CD4-positive, alpha-beta T cell treated with Interferon gamma for 1 hour (primary cell): ENCODE measurements at regions not wholly inside any gene's neighbourhood (a gene's known extent, or its start where the extent isn't known, plus 50 kb on each side); places are given as distances from the start of the nearest gene placed in this dataset.

Experiments used
- DNase-seq: peaks from one replicate; pipeline ENCODE4 v3.0.0-alpha.2; 2020

- no peak for DNase-seq
Observed at GRCh38 chr5:174380311-174380710, 334.8 kb downstream of the NSG2 start.

DNA sequence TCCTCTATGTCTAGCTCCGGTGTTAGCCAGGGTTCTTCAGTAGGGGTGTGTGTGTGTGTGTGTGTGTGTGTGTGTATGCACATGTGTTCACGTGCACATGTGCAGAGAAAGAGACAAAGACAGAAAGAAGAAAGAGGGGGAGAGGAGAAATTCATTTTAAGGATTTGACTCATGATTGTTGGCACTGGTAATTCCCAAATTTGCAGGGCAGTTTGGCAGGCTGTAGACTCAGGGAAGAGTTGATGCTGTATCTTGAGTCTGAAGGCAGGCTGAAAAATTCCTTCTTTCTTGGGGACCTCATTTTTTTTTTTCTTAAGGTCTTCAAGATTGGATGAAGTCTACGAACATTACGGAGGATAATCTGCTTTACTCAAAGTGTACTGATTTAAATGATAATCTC lies 335.7 kb downstream of the NSG2 start:
- no peak for DNase-seq

GRCh38 chr5:174383210-174384167 lies 338.0 kb downstream of the NSG2 start:
- no peak for DNase-seq

DNA sequence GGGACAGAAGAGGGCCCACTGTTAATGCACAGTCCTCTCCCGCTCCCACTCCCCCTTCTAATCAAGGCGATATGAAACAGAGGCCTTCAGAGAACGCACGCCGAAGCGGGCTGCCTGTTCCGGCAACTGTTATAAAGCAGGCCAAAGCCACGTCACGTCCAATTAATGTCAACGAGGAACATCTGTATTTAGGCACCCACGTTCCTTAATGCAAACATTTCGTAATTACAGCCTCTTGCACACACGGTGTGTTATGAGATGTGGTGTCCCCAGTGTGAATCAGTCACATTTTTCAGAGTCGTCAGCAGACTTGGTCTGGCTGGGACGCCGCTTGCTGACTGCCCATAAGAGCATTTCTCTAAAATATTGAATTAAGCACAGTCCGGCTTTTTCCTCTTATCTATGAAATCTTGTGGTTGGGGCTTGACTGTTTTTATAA lies 339.0 kb downstream of the NSG2 start:
- DNase-seq: no peak

DNA sequence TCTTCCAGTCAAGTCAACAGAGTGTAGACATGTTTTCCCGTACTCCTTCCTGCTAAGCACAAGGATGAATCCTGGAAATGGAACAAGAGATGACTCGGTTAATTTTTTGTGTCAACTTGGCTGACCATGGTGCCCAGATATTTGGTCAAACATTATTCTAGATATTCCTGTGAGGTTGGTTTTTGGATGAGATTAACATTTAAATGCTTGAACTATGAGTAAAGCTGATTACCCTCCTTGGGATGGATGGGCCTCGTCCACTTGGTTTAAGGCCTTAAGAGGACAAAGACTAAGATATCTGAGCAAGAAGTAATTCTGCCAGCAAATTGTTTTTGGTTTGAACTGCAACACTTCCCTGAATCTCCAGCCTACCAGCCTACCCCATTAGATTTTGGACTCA lies 338.1 kb upstream of the MSX2 start:
- no peak for DNase-seq

DNA sequence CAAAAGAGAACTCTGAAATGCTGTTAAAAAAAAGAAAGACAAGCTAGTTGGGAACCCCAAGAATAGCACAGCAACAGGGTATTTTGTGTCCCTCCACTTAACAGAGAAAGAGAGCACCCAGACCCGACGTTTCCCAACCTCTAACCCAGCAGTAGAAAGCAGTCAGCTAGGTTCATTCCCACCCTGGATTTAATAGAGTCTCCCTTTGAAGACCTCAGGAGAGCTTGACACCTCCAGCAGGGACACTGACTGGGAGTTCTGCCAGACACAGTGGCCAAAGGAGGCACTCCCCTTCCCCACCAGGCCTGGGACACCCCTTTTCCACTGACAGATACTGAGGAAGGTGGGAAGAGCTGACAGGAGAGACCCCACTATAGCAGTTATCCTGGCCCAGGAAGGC lies 337.5 kb upstream of the MSX2 start:
- no peak for DNase-seq

GRCh38 chr5:174387448-174387847 lies 336.9 kb upstream of the MSX2 start:
- DNase-seq: no peak

DNA sequence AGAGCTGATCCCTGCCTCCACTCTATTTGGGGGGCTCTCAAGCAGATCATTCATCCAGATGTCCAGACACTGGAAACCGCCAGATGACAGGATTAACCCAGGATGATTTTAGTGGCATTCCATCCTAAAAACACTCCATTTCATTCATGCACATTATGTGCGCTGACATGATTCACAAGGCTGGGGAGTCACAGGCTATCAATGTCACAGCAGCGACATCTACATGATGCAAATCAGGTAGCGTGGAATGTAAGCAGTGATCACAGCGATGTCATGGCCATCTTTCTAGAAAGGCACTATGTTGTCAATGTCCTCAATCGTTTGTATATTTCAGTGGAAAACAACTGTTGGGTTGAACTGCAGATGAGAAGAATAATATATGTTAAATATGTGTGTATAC lies 331.5 kb upstream of the MSX2 start:
- no peak for DNase-seq

GRCh38 chr5:174396541-174396940 lies 327.8 kb upstream of the MSX2 start:
- no peak for DNase-seq

GRCh38 chr5:174397206-174397605 lies 327.2 kb upstream of the MSX2 start:
- no peak for DNase-seq

GRCh38 chr5:174398171-174398570 lies 326.2 kb upstream of the MSX2 start:
- no peak for DNase-seq

- DNase-seq: no peak
Observed at GRCh38 chr5:174399411-174399810, 325.0 kb upstream of the MSX2 start.

GRCh38 chr5:174400461-174400860 lies 323.9 kb upstream of the MSX2 start:
- DNase-seq: no peak

- no peak for DNase-seq
Observed at GRCh38 chr5:174401793-174402192, 322.6 kb upstream of the MSX2 start.

DNA sequence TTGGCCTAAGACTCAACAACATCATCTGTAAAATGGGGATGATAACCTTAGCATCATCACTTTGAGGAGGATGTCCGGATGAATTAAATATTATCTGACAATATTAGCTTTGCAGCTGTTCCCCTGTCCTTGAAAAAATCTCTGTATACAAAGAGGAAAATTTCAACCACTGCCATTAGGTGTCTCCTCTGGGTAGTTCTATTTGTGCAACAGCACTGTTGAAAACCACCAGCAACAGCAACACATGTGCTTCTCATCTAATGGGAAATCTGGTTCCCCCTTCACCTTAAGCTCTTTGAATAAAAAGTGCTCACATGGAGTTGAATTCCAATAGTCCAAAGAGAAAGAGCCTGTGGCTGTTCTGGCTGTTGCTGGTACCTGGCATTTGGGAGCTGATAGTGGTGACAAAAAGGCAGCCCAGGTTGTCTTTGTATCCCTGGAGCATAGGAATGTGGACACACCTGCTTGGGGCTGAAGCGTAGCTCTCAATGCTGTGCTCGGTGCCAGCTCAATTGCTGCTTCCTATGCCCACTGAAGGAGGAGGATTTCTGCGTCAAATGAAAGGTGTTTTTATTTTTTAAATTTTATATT lies 322.1 kb upstream of the MSX2 start:
- no peak for DNase-seq

GRCh38 chr5:174404848-174405247 lies 319.5 kb upstream of the MSX2 start:
- no peak for DNase-seq

DNA sequence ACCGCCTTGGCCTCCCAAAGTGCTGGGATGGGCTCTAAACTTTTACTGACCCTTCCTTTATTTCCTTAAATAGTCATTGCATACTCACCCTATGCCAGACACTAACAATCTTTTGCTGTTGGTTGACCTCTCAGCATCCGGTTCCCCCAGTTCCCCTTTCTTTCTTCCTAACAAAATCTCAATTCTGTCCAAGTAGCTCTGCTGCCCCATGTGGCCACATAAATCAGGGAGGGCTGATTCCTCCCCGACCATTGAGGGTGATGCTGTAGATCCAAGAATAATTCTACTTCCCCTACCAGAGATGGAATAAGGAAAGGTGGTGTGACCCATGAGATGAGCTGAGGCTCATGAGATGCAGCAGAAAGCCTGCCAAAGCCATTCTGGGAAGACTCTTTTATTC lies 315.3 kb upstream of the MSX2 start:
- DNase-seq: no peak

DNA sequence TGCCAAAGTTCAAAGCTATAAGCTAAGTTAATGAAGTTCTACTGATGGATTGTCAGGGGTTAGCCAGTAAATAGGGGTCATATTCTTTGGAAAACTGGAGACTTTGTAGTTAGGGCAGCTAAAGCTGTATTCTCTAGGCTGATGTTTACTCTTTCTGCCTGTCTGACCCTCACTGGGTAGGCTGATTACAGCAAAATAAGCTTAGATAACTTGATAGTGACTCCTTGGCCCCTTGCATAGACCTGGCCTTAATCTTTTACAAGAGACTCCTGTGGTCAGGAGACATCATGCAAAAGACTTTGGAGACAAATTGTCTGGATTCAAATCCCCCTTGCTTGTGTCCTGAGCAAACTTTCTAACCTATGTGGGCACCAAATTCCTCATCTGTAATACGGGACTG lies 314.4 kb upstream of the MSX2 start:
- DNase-seq: no peak

GRCh38 chr5:174410716-174411478 lies 313.5 kb upstream of the MSX2 start:
- DNase-seq: no peak

DNA sequence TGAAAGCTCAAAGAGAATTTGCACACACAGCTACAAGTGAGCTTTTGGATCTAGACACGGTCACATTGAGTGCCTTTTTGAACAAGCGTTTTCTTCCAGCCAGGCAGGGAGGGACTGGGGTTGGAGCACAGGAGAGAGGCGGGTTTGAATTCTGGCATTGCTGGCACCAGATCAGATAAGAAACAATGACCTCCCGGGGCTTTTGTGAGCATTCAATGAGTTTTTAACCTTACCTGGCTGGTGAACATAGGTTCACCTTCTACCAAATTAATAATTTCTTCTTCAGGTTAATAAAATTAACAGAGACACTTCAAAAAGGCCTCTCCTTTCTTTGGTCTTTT lies 312.9 kb upstream of the MSX2 start:
- no peak for DNase-seq

GRCh38 chr5:174412374-174412773 lies 312.0 kb upstream of the MSX2 start:
- DNase-seq: no peak

DNA sequence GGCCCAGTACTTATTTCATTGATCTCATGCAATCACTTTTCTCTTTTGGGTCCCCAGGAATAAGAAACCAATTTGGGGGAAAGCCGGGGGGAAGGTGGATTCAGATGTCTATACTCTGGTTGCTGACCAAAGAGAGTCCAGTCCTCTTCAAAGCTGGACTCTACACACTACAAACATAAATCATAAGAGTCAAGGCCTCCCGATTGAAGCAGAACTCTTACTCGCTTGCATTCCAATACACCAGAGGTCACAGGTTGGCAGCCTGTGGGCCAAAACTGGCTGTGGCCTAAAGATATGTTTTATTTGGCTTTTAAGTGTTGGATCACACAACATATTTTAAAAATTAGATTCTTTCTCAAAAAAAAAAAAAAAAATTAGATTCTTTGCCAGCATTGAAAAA lies 311.4 kb upstream of the MSX2 start:
- DNase-seq: no peak

GRCh38 chr5:174413567-174414314 lies 310.6 kb upstream of the MSX2 start:
- DNase-seq: no peak
